Fibroblast of lung (primary cell): ENCODE measurements at regions not wholly inside any gene's neighbourhood (a gene's known extent, or its start where the extent isn't known, plus 50 kb on each side); places are given as distances from the start of the nearest gene placed in this dataset.

Source experiments
- DNase-seq, 2 donors: peaks; one replicate each; pipeline versions ENCODE4 v3.0.0 to v3.0.0-alpha.2; 2010; ENCODE audit warnings: low read depth in 2 of 2
- H2AFZ ChIP-seq: 2 replicates; pipeline ENCODE4 v1.5.1; 2012; ENCODE audit warnings: low read length, control low read depth, inconsistent platforms
- H3K27ac ChIP-seq: 2 replicates; pipeline ENCODE4 v1.5.1; 2011; ENCODE audit warnings: low read length, control low read depth; ENCODE audit not compliant: insufficient read depth
- H3K27me3 ChIP-seq: 2 replicates; pipeline ENCODE4 v1.5.1; 2011; ENCODE audit warnings: mild to moderate bottlenecking, low read length; ENCODE audit not compliant: control insufficient read depth, insufficient read depth
- H3K36me3 ChIP-seq: 2 replicates; pipeline ENCODE4 v1.5.1; 2011; ENCODE audit warnings: low read length; ENCODE audit not compliant: control insufficient read depth, insufficient read depth
- H3K4me1 ChIP-seq: 2 replicates; pipeline ENCODE4 v1.5.1; 2011; ENCODE audit warnings: low read length; ENCODE audit not compliant: control insufficient read depth, insufficient read depth; ENCODE audit errors: extremely low read depth
- H3K4me2 ChIP-seq: 2 replicates; pipeline ENCODE4 v1.5.1; 2011; ENCODE audit warnings: low read length, control low read depth; ENCODE audit not compliant: insufficient read depth; ENCODE audit errors: extremely low read depth
- H3K4me3 ChIP-seq, 4 experiments: fragments of 200-600 bp in 1 of 4; sonication (generic) in 1 of 4; replicated peaks in 1 of 4; 2 replicates each; pipeline ENCODE4 v1.5.1; 2011 to 2016; ENCODE audit warnings: low read length in 4 of 4, low read depth in 3 of 4, mild to moderate bottlenecking in 3 of 4, control low read depth in 2 of 4, inconsistent platforms in 1 of 4, mixed read lengths in 1 of 4; ENCODE audit not compliant: insufficient read depth in 1 of 4; ENCODE audit errors: control extremely low read depth in 1 of 4
- H3K79me2 ChIP-seq: 2 replicates; pipeline ENCODE4 v1.5.1; 2012; ENCODE audit warnings: mild to moderate bottlenecking, low read length, inconsistent platforms; ENCODE audit not compliant: control insufficient read depth, insufficient read depth
- H3K9ac ChIP-seq: 2 replicates; pipeline ENCODE4 v1.5.1; 2011; ENCODE audit warnings: mild to moderate bottlenecking, low read length, control low read depth; ENCODE audit not compliant: insufficient read depth
- H3K9me3 ChIP-seq: 2 replicates; pipeline ENCODE4 v1.5.1; 2012; ENCODE audit warnings: low read depth, low read length; ENCODE audit not compliant: control insufficient read depth, insufficient read depth
- H4K20me1 ChIP-seq: 2 replicates; pipeline ENCODE4 v1.5.1; 2011; ENCODE audit warnings: low read length; ENCODE audit not compliant: control insufficient read depth, insufficient read depth; ENCODE audit errors: extremely low read depth
- CTCF ChIP-seq, 2 donors: IDR thresholded peaks in 1 of 2; conservative IDR thresholded peaks in 1 of 2; 1 replicate in 1 of 2; 2 replicates in 1 of 2; pipeline ENCODE4 v1.5.1; 2011 to 2012; ENCODE audit warnings: low read length in 2 of 2, control low read depth in 1 of 2, inconsistent platforms in 1 of 2, low read depth in 1 of 2, mild to moderate bottlenecking in 1 of 2
- EZH2 ChIP-seq: IDR thresholded peaks from 2 replicates; pipeline ENCODE4 v1.5.1; 2012; ENCODE audit warnings: low read length, control low read depth, mild to moderate bottlenecking; ENCODE audit errors: missing control alignments

GRCh38 chr3:113051787-113052186, 61.0 kb downstream of the GTPBP8 start:
- peaks cover 2% of the 10 kb centered on the region for H3K4me1 ChIP-seq
- DNase-seq = peak; percentile 23 to 58

GRCh38 chr3:113053169-113053568, 62.4 kb downstream of the GTPBP8 start:
- no peak for DNase-seq
- peaks cover 2% of the 10 kb centered on the region for H3K4me1 ChIP-seq
- H3K27me3 ChIP-seq = no peaks in the 10 kb centered on the region
- H2AFZ ChIP-seq = no peak overlapping the region
- no peaks in the 10 kb centered on the region for H3K79me2 ChIP-seq
- H3K4me3 ChIP-seq = no peak overlapping the region
- H3K4me2 ChIP-seq = no peak overlapping the region
- H3K36me3 ChIP-seq = no peaks in the 10 kb centered on the region
- no peak overlapping the region for H3K27ac ChIP-seq
- no peaks in the 10 kb centered on the region for H3K9me3 ChIP-seq
- TF ChIP-seq CTCF (conservative IDR thresholded peaks at IDR 0.05 in 1 of 2, IDR thresholded peaks at IDR 0.05 in 1 of 2; ENCODE audit: low read depth in 1 of 2, low read length in 2 of 2) (no peak), EZH2 (no peak)
- peaks cover 2% of the 10 kb centered on the region for H4K20me1 ChIP-seq
- no peak overlapping the region for H3K9ac ChIP-seq

More at GRCh38 chr3:113051787-113052186, 61.0 kb downstream of the GTPBP8 start:
- TF ChIP-seq CTCF (conservative IDR thresholded peaks at IDR 0.05 in 1 of 2, IDR thresholded peaks at IDR 0.05 in 1 of 2; ENCODE audit: low read depth in 1 of 2, low read length in 2 of 2) = no peak
- TF ChIP-seq EZH2 = no peak
- Histone ChIP-seq H4K20me1 (peaks cover 2% of the 10 kb centered on the region), H3K9me3 (no peaks in the 10 kb centered on the region), H3K27me3 (no peaks in the 10 kb centered on the region), H3K4me3 (no peak overlapping the region), H3K27ac (no peak overlapping the region), H3K36me3 (no peaks in the 10 kb centered on the region), H3K79me2 (no peaks in the 10 kb centered on the region), H2AFZ (no peak overlapping the region), H3K9ac (no peak overlapping the region), H3K4me2 (no peak overlapping the region)

GRCh38 chr3:113054552-113054951, 63.8 kb downstream of the GTPBP8 start:
- no peaks in the 10 kb centered on the region for H3K9me3 ChIP-seq
- H3K79me2 ChIP-seq = no peaks in the 10 kb centered on the region
- peak; percentile 4 to 45 for TF ChIP-seq CTCF (conservative IDR thresholded peaks at IDR 0.05 in 1 of 2, IDR thresholded peaks at IDR 0.05 in 1 of 2; ENCODE audit: low read depth in 1 of 2, low read length in 2 of 2)
- TF ChIP-seq EZH2 = no peak
- no peak overlapping the region for H3K9ac ChIP-seq
- H2AFZ ChIP-seq = no peak overlapping the region
- H3K27me3 ChIP-seq = no peaks in the 10 kb centered on the region
- H3K4me1 ChIP-seq = peaks cover 2% of the 10 kb centered on the region
- H3K4me2 ChIP-seq = no peak overlapping the region
- H3K4me3 ChIP-seq = no peak overlapping the region
- no peaks in the 10 kb centered on the region for H3K36me3 ChIP-seq
- DNase-seq = peak; percentile 47 to 86
- H4K20me1 ChIP-seq = peaks cover 2% of the 10 kb centered on the region
- H3K27ac ChIP-seq = no peak overlapping the region
